GM10248 (cell line): ENCODE measurements at regions not wholly inside any gene's neighbourhood (a gene's known extent, or its start where the extent isn't known, plus 50 kb on each side); places are given as distances from the start of the nearest gene placed in this dataset.

Experiments used
- CTCF ChIA-PET: fragments of 300-600 bp; sonication (Branson Sonifier 250); formaldehyde crosslinking; extraction: SDS; loops from one replicate; lab custom pipeline; 2021; ENCODE audit warnings: antibody characterized with exemption; lab: Yijun Ruan, JAX
- POLR2A ChIA-PET: fragments of 350-650 bp; sonication (Branson Sonifier 250); formaldehyde crosslinking; extraction: SDS; loops from one replicate; lab custom pipeline; 2020; ENCODE audit warnings: antibody characterized with exemption; lab: Yijun Ruan, JAX
- DNase-seq: peaks from one replicate; pipeline ENCODE4 v3.0.0; 2012; ENCODE audit errors: extremely low spot score
- CTCF ChIP-seq: IDR thresholded peaks from 2 replicates; pipeline ENCODE4 v1.5.1; 2012; ENCODE audit warnings: mild to moderate bottlenecking, low read depth; ENCODE audit errors: extremely low read depth, missing control alignments, control extremely low read depth

GRCh38 chr9:7376833-7377232 lies 422.7 kb downstream of the DMAC1 start:
- no peak for TF ChIP-seq CTCF
- POLR2A ChIA-PET = no interaction called here
- DNase-seq = no peak
- CTCF ChIA-PET = interaction anchor here (1.0 to 6.3 kb wide), 4 partner anchors 11 to 20 kb away, joined by 3 to 19 read pairs (median 4); no protein-coding TSS in a partner anchor

- DNase-seq = no peak
- no peak for TF ChIP-seq CTCF
- CTCF ChIA-PET = interaction anchor here (1.0 to 6.3 kb wide), 4 partner anchors 10 to 20 kb away, joined by 3 to 19 read pairs (median 4); no protein-coding TSS in a partner anchor
- POLR2A ChIA-PET = no interaction called here
These were observed 423.4 kb downstream of the DMAC1 start for GRCh38 chr9:7376213-7376612.

- TF ChIP-seq CTCF = no peak
- no peak for DNase-seq
- ChIA-PET POLR2A (no interaction called here), CTCF (interaction anchor here (1.1 to 6.3 kb wide), 3 partner anchors 12 to 34 kb away, joined by 3 to 19 read pairs (median 3); no protein-coding TSS in a partner anchor)
These were observed 424.5 kb downstream of the DMAC1 start for GRCh38 chr9:7375013-7375511.

- DNase-seq = no peak
- TF ChIP-seq CTCF = no peak
- ChIA-PET POLR2A (no interaction called here), CTCF (no interaction called here)
These were observed 428.6 kb downstream of the DMAC1 start for GRCh38 chr9:7370988-7371387.

- TF ChIP-seq CTCF = no peak
- POLR2A ChIA-PET = no interaction called here
- DNase-seq = no peak
- CTCF ChIA-PET = no interaction called here
These were observed 429.2 kb downstream of the DMAC1 start for GRCh38 chr9:7370381-7370780.

- no peak for DNase-seq
- ChIA-PET CTCF (interaction anchor here (0.8 to 1.4 kb wide), 2 partner anchors 10 to 25 kb away, joined by 3 to 5 read pairs; no protein-coding TSS in a partner anchor), POLR2A (no interaction called here)
- no peak for TF ChIP-seq CTCF
These were observed 430.2 kb downstream of the DMAC1 start for GRCh38 chr9:7369384-7369821.
